NCI-H2227 (cell line): ENCODE measurements at regions not wholly inside any gene's neighbourhood (a gene's known extent, or its start where the extent isn't known, plus 50 kb on each side); places are given as distances from the start of the nearest gene placed in this dataset.

ENCODE experiments used
- DNase-seq: peaks from one replicate; lab custom pipeline; 2025; ENCODE audit not compliant: unreplicated experiment; lab: John Stamatoyannopoulos, UW

DNA sequence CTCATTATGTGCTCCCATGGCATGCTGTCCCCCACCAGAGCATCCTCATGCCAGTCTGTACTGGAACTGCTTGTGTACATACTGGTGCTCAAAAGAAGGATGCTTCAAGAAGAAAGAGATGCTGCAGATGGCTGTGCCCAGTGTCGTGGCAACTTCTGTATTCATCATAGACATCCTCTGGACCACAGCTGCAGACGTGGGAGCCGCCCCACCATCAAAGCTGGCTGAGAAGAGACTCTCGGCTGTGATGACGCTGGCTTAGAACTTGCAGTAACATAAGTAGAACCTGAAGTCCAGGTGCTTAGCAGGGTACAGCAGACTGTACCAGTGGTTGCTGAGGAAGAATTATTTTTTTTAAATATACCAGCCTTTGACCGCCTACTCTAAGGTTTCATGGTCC lies 112.6 kb upstream of the ARHGAP5 start:
- DNase-seq, result no peak

- peak; percentile 53 for DNase-seq
Observed at GRCh38 chr14:31965071-31965734, 111.9 kb upstream of the ARHGAP5 start.

GRCh38 chr14:31965735-31966598 lies 111.1 kb upstream of the ARHGAP5 start:
- DNase-seq, result no peak

DNA sequence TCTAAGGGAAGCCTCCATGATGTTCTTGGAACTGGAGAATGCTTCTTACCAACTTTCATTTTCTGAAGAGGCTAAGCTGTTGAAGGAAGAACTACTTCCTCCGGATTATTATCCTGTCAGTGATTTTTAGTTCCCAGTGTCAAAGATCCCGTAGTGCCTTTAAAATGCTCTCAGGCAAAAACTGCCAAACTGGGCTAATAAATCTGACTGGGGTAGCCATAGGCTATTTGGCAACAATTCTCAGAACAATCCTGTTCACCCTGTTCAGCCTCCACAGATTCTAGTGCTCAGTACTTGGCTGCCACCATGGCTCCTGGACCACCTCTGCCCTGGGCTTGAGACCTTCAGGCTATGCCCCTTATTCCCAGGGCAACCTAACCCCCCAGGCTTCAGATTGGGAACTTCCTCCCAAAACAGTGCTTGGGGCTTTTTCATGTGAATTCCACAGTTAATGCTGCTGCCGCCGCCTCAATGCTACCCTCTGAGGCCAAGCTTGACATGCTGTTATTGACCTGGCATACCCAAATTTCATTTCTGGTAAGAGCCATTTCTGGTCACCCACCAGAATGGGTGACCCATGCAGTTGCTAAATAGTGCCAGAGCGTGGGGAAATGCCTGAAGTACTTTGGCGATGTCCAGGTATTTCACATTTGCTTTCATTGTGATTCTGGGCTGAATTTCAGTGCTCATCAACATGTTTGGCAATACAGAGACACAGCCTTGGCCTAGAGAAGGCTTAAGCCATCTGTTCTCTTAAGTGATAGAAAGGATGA lies 110.0 kb upstream of the ARHGAP5 start:
- no peak for DNase-seq

DNA sequence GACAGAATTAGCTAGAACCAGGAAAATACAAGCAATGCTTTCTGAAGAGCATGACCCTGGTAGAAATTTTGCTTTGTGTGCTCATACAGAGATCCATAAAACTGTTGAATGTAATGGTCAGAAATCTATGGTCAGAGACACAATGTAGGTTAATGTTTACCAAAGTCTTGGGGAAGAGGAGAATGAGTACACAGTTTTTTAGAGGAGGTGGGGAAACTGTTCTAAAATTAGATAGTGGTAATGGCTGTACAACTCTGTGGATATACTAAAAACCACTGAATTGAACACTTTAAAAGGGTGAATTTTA lies 109.5 kb upstream of the ARHGAP5 start:
- DNase-seq, result no peak

GRCh38 chr14:31968107-31968810 lies 108.8 kb upstream of the ARHGAP5 start:
- DNase-seq, result no peak

DNA sequence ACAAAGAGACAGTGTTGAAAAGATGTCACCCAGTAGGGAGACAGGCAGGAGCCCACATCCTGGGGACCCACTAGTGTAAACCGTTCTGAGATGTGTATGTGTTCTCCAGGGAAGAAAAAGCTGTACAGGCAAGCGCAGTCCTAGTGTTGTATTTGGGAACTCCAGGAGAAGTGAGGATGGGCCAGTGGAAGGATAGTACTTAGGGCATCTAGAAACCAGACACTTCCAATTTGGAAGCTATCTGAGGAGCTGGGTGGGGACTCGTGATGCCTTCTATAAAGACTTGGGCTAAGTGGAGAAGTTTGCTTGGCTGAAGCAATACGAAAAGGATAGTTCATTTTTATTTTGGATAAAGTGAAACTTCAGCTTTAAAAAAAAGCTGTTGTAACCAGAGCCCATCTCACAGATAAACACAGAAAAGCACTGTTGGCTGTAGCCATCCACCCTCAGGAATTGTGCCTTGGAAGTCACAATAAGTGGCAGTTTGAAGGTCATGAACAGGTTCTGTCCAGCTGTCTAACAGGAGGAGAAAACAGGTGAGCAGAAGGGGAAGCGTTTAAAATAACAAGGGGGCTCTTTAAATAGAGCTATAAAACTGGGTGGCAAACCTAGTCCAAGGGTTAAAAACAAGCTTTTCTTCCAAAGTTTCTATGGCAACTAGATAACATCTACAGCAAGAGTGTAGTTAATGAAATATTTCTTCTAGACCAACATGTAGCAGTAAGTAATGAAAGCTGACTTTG lies 108.0 kb upstream of the ARHGAP5 start:
- DNase-seq, result no peak

- DNase-seq, result no peak
Observed at GRCh38 chr14:31969699-31970240, 107.3 kb upstream of the ARHGAP5 start.

DNA sequence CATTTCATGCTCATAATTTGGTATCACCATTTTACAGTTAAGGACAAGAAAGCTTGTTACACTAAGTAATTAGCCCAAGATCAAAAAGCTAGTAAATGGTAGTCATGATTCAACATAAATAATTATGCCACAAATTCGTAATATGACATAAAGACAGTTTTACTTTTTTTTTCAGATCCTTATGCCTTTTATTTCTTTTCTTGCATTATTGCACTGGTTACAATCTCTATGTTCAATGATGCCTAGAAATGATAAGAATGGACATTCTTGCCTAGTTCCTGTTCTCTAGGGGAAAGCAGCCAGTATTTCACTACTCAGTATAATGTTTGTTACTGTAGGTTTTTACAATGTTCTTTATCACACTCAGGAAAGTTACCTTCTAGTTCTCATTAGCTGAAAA lies 106.4 kb upstream of the ARHGAP5 start:
- no peak for DNase-seq

- DNase-seq, result no peak
Observed at GRCh38 chr14:31971612-31972011, 105.5 kb upstream of the ARHGAP5 start.

- DNase-seq, result no peak
Observed at GRCh38 chr14:31977001-31977556, 100.0 kb upstream of the ARHGAP5 start.

DNA sequence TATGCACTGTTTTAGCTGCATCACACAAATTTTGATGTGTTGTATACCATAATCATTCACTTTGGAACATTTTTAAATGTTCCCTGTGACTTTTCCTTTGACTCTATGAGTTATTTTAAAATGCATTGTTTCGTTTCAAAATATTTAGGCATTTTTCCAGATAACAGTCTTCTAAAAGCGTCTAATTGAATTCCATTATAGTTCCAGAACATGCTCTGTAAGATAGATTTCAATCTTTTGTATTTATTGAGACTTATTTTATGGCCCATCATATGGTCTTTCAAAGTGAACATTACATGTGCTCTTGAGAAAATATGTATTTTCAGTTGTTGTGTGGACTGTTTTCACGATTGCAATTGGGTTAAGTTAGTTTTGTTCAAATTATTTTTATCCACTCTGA lies 98.7 kb upstream of the ARHGAP5 start:
- DNase-seq, result no peak

DNA sequence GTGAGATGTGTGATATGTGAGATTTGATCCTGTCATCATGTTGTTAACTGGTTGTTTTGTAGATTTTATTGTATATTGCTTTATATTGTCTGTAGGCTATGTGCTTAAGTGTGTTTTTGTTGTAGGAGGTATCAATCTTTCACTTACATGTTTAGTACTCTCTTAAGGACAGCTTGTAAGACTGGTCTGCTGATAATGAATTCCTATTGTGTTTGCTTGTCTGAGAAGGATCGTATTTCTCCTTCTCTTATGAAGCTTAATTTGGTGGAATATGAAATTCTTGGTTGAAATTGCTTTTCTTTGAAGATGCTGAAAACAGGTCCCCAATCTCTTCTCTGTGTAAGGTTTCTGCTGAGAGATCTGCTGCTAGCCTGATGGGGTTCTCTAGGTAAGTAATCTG lies 94.5 kb upstream of the ARHGAP5 start:
- no peak for DNase-seq

DNA sequence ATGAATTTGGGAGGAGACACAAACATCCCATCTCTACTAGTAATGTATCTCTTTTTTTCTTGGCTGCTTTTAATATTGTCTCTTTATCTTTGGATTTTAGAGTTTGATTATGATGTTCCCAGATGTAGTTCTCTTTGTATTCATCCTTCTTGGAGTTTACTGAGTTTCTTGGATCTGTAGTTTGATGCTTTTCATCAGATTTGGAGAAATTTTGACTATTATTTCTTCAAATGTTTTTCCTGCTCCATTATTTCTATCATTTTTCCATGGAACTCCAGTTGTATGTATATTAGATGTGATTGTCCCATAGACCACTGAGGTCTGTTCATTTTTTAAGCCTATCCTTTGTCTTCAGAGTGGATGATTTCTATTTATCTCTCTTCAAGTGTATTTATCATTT lies 90.7 kb upstream of the ARHGAP5 start:
- DNase-seq, result no peak

DNA sequence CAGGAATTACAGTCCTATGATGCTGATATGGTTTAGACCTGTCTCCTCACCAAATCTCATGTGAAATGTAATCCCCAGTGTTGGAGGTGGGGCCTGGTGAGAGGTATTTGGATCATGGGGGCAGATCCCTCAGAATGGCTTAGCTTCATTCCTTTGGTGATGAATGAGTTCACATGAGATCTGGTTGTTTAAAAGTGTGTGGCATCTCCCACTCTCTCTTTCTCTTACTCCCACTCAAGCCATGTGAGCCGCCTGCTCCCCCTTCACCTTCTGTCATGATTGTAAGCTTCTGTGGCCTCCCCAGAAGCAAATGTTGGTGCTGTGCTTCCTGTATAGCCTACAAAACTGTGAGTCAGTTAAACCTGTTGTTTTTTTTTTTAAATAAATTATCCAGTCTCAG lies 89.4 kb upstream of the ARHGAP5 start:
- DNase-seq, result no peak

GRCh38 chr14:31988244-31988643 lies 88.9 kb upstream of the ARHGAP5 start:
- DNase-seq, result no peak

DNA sequence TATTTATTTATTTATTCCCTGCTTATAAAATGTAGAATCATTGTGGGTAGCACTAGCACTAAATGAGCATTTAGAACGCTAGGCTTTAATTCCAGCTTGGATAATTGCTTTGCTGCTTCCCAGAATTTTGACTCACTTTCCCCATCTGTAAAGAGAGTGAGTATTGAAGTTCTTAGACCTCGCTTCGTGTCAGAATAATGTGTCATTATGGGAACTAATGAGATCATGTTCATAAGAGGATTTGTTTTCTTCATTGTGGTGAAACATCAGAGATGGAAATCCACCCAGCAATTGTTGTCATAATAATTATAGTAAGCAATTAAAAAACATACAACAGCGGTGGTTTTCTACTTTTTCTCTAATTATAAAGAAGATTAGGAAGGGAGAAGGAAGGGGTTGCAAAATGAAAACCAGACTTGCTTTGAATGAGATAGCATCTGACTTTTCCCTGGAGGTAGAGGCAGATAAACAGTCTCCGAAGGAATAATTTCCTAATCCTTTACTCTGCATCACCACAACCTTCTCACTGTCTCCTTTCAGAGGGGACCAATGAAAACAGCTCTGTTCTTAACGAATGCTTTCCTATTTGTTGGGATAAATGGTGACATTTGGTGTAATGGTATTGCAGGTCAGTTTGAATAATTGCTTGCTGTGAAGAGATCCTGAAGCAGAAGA lies 86.8 kb upstream of the ARHGAP5 start:
- DNase-seq, result no peak

- DNase-seq, result no peak
Observed at GRCh38 chr14:31990926-31991572, 86.1 kb upstream of the ARHGAP5 start.

GRCh38 chr14:31992011-31992447 lies 85.1 kb upstream of the ARHGAP5 start:
- no peak for DNase-seq
